Head of caudate nucleus (tissue), 42 donors: ENCODE measurements at regions not wholly inside any gene's neighbourhood (a gene's known extent, or its start where the extent isn't known, plus 50 kb on each side); places are given as distances from the start of the nearest gene placed in this dataset.

Experiments
- DNase-seq, 42 donors: peaks; one replicate each; pipeline versions ENCODE4 v3.0.0 to v3.0.0-alpha.2; 2020 to 2021; ENCODE audit warnings: mixed read lengths in 7 of 42
- intact Hi-C: fragments of 100-400 bp; cut with DNase I; formaldehyde crosslinking; loops from one replicate; pipeline ENCODE4 v1.15.0; 2022

GRCh38 chr2:22560021-22560420, 825.0 kb upstream of the KLHL29 start:
- intact Hi-C loops = no loop called here
- peak in 2 of 42 donors; percentile 2 to 9 for DNase-seq

- intact Hi-C loops = no loop called here
- peak in 1 of 42 donors; percentile 8 for DNase-seq
These were observed 805.6 kb upstream of the KLHL29 start for GRCh38 chr2:22579341-22579740.

GRCh38 chr2:22582107-22582506, 802.9 kb upstream of the KLHL29 start:
- no peak for DNase-seq
- intact Hi-C loops = no loop called here

- intact Hi-C loops = no loop called here
- no peak for DNase-seq
These were observed 788.7 kb upstream of the KLHL29 start for GRCh38 chr2:22596306-22596705.

GRCh38 chr2:22600156-22600555, 784.8 kb upstream of the KLHL29 start:
- intact Hi-C loops = no loop called here
- DNase-seq = no peak

- intact Hi-C loops = no loop called here
- DNase-seq = no peak
These were observed 784.0 kb upstream of the KLHL29 start for GRCh38 chr2:22600999-22601398.

GRCh38 chr2:22604136-22604535, 780.8 kb upstream of the KLHL29 start:
- DNase-seq = no peak
- intact Hi-C loops = no loop called here

GRCh38 chr2:22616031-22616430, 768.9 kb upstream of the KLHL29 start:
- DNase-seq = no peak

GRCh38 chr2:22623620-22624019, 761.4 kb upstream of the KLHL29 start:
- no peak for DNase-seq
- intact Hi-C loops = no loop called here

More at GRCh38 chr2:22616031-22616430, 768.9 kb upstream of the KLHL29 start:
- intact Hi-C loops = no loop called here

- peak in 7 of 42 donors; percentile 3 to 48 (median 16) for DNase-seq
- intact Hi-C loops = no loop called here
These were observed 758.4 kb upstream of the KLHL29 start for GRCh38 chr2:22626621-22627020.

- intact Hi-C loops = no loop called here
- no peak for DNase-seq
These were observed 756.8 kb upstream of the KLHL29 start for GRCh38 chr2:22628221-22628620.

- intact Hi-C loops = no loop called here
- DNase-seq = no peak
These were observed 756.1 kb upstream of the KLHL29 start for GRCh38 chr2:22628906-22629305.

GRCh38 chr2:22634167-22634566, 750.8 kb upstream of the KLHL29 start:
- intact Hi-C loops = no loop called here
- no peak for DNase-seq

- intact Hi-C loops = no loop called here
These were observed 728.6 kb upstream of the KLHL29 start for GRCh38 chr2:22656426-22656825.

GRCh38 chr2:22673529-22673928, 711.5 kb upstream of the KLHL29 start:
- intact Hi-C loops = no loop called here
- no peak for DNase-seq

More at GRCh38 chr2:22656426-22656825, 728.6 kb upstream of the KLHL29 start:
- DNase-seq = no peak

- intact Hi-C loops = no loop called here
- no peak for DNase-seq
These were observed 701.1 kb upstream of the KLHL29 start for GRCh38 chr2:22683914-22684313.

- no peak for DNase-seq
- intact Hi-C loops = no loop called here
These were observed 694.9 kb upstream of the KLHL29 start for GRCh38 chr2:22690096-22690495.

GRCh38 chr2:22691666-22692065, 693.3 kb upstream of the KLHL29 start:
- peak in 2 of 42 donors; percentile 19 to 21 for DNase-seq
- intact Hi-C loops = no loop called here

- intact Hi-C loops = no loop called here
These were observed 692.2 kb upstream of the KLHL29 start for GRCh38 chr2:22692746-22693145.

GRCh38 chr2:22694300-22694699, 690.7 kb upstream of the KLHL29 start:
- intact Hi-C loops = no loop called here
- no peak for DNase-seq

More at GRCh38 chr2:22692746-22693145, 692.2 kb upstream of the KLHL29 start:
- DNase-seq = no peak

GRCh38 chr2:22694856-22695255, 690.1 kb upstream of the KLHL29 start:
- no peak for DNase-seq

More at GRCh38 chr2:22694856-22695255, 690.1 kb upstream of the KLHL29 start:
- intact Hi-C loops = no loop called here
